ENCODE measurements at regions not wholly inside any gene's neighbourhood (a gene's known extent, or its start where the extent isn't known, plus 50 kb on each side); places are given as distances from the start of the nearest gene placed in this dataset.

DNA sequence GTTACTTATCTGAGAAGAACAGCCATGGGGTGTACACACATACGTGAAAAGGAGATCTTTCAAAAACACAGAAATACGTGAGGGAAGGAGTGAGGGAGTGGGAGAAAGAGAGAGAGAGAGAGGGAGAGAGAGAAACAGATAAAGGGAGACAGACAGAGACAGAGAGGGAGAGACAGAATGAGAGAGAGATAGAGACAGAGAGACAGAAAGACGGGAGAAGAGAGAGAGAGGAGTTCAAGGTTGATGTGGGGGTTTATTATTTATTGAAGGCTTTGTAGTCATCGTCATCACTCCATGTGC, 64.0 kb downstream of the CHST2 start:
- no peak overlapping the region for H3K27ac Mint-ChIP-seq (ENCODE audit: unreplicated experiment)
- H3K4me3 Mint-ChIP-seq (ENCODE audit: unreplicated experiment), result no peak overlapping the region
- DNase-seq (ENCODE audit: extremely low spot score, unreplicated experiment), result no peak
- TF ChIP-seq, protein P1, sequence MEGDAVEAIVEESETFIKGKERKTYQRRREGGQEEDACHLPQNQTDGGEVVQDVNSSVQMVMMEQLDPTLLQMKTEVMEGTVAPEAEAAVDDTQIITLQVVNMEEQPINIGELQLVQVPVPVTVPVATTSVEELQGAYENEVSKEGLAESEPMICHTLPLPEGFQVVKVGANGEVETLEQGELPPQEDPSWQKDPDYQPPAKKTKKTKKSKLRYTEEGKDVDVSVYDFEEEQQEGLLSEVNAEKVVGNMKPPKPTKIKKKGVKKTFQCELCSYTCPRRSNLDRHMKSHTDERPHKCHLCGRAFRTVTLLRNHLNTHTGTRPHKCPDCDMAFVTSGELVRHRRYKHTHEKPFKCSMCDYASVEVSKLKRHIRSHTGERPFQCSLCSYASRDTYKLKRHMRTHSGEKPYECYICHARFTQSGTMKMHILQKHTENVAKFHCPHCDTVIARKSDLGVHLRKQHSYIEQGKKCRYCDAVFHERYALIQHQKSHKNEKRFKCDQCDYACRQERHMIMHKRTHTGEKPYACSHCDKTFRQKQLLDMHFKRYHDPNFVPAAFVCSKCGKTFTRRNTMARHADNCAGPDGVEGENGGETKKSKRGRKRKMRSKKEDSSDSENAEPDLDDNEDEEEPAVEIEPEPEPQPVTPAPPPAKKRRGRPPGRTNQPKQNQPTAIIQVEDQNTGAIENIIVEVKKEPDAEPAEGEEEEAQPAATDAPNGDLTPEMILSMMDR (IDR thresholded peaks at IDR 0.05), result no peak
- no peaks in the 10 kb centered on the region for H3K4me1 Mint-ChIP-seq (ENCODE audit: unreplicated experiment)
- H3K27me3 Mint-ChIP-seq (ENCODE audit: unreplicated experiment), result no peaks in the 10 kb centered on the region
- H3K9me3 Mint-ChIP-seq (ENCODE audit: unreplicated experiment), result peaks cover 9% of the 10 kb centered on the region
- peaks cover 4% of the 10 kb centered on the region for H3K36me3 Mint-ChIP-seq (ENCODE audit: unreplicated experiment)

DNA sequence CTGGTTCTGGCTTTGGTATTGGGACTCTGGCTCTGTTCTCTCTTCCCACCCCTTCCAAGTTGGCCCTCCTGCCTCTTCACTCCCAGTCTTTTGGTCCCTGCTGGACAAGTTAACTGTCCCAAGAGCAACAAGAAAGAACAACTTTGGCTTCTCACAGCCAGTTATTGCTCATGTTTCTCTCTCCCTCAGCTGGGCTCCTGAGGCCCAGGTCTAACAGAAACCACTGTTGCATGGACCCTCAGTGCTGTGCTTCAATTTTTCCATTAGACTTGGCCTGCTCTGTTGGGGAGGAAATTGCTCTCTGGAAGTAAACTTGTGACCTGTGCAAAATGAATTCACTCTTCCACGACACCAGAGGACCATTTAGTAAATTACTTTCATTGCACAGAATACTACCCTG, 64.5 kb downstream of the CHST2 start:
- peaks cover 4% of the 10 kb centered on the region for H3K36me3 Mint-ChIP-seq (ENCODE audit: unreplicated experiment)
- TF ChIP-seq, protein P1 (IDR thresholded peaks at IDR 0.05), result no peak
- no peak overlapping the region for H3K27ac Mint-ChIP-seq (ENCODE audit: unreplicated experiment)
- no peaks in the 10 kb centered on the region for H3K27me3 Mint-ChIP-seq (ENCODE audit: unreplicated experiment)
- DNase-seq (ENCODE audit: extremely low spot score, unreplicated experiment), result no peak
- no peaks in the 10 kb centered on the region for H3K4me1 Mint-ChIP-seq (ENCODE audit: unreplicated experiment)
- no peak overlapping the region for H3K4me3 Mint-ChIP-seq (ENCODE audit: unreplicated experiment)
- H3K9me3 Mint-ChIP-seq (ENCODE audit: unreplicated experiment), result peaks cover 9% of the 10 kb centered on the region

- Mint-ChIP-seq H3K27ac (ENCODE audit: unreplicated experiment) (no peak overlapping the region), H3K27me3 (ENCODE audit: unreplicated experiment) (no peaks in the 10 kb centered on the region), H3K4me3 (ENCODE audit: unreplicated experiment) (no peak overlapping the region), H3K9me3 (ENCODE audit: unreplicated experiment) (peaks cover 9% of the 10 kb centered on the region), H3K4me1 (ENCODE audit: unreplicated experiment) (no peaks in the 10 kb centered on the region), H3K36me3 (ENCODE audit: unreplicated experiment) (peaks cover 4% of the 10 kb centered on the region)
- no peak for DNase-seq (ENCODE audit: extremely low spot score, unreplicated experiment)
- TF ChIP-seq, protein P1 (IDR thresholded peaks at IDR 0.05), result no peak
Observed at GRCh38 chr3:143185401-143185800, 65.8 kb downstream of the CHST2 start.

GRCh38 chr3:143187111-143187510, 67.5 kb downstream of the CHST2 start:
- H3K27ac Mint-ChIP-seq (ENCODE audit: unreplicated experiment), result no peak overlapping the region
- H3K4me3 Mint-ChIP-seq (ENCODE audit: unreplicated experiment), result no peak overlapping the region
- no peaks in the 10 kb centered on the region for H3K36me3 Mint-ChIP-seq (ENCODE audit: unreplicated experiment)
- DNase-seq (ENCODE audit: extremely low spot score, unreplicated experiment), result no peak
- no peaks in the 10 kb centered on the region for H3K9me3 Mint-ChIP-seq (ENCODE audit: unreplicated experiment)
- TF ChIP-seq, protein P1 (IDR thresholded peaks at IDR 0.05), result no peak
- H3K4me1 Mint-ChIP-seq (ENCODE audit: unreplicated experiment), result no peaks in the 10 kb centered on the region
- H3K27me3 Mint-ChIP-seq (ENCODE audit: unreplicated experiment), result peaks cover 6% of the 10 kb centered on the region

DNA sequence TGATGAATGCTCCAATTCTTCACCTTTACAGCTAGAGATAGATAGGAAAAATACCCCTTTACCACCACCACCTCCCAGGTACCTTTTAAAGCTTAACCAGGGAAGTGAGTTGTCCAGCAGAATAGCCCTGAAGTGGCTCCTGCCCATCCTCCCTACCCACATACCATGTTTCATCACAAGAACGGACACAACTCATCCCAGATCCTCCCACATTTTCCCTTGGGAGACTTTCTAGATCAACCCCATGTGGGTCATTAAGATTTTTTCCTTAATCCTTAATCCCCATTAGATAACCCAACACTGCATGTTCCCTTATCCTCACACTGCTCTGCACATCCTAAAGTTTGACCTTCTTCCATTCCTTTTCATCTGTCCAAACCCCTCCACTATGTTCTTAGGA, 69.3 kb downstream of the CHST2 start:
- H3K36me3 Mint-ChIP-seq (ENCODE audit: unreplicated experiment), result no peaks in the 10 kb centered on the region
- H3K9me3 Mint-ChIP-seq (ENCODE audit: unreplicated experiment), result no peaks in the 10 kb centered on the region
- no peaks in the 10 kb centered on the region for H3K4me1 Mint-ChIP-seq (ENCODE audit: unreplicated experiment)
- no peak for DNase-seq (ENCODE audit: extremely low spot score, unreplicated experiment)
- peaks cover 6% of the 10 kb centered on the region for H3K27me3 Mint-ChIP-seq (ENCODE audit: unreplicated experiment)
- H3K27ac Mint-ChIP-seq (ENCODE audit: unreplicated experiment), result no peak overlapping the region
- H3K4me3 Mint-ChIP-seq (ENCODE audit: unreplicated experiment), result no peak overlapping the region
- TF ChIP-seq, protein P1 (IDR thresholded peaks at IDR 0.05), result no peak
